ENCODE measurements at regions not wholly inside any gene's neighbourhood (a gene's known extent, or its start where the extent isn't known, plus 50 kb on each side); places are given as distances from the start of the nearest gene placed in this dataset.

DNA sequence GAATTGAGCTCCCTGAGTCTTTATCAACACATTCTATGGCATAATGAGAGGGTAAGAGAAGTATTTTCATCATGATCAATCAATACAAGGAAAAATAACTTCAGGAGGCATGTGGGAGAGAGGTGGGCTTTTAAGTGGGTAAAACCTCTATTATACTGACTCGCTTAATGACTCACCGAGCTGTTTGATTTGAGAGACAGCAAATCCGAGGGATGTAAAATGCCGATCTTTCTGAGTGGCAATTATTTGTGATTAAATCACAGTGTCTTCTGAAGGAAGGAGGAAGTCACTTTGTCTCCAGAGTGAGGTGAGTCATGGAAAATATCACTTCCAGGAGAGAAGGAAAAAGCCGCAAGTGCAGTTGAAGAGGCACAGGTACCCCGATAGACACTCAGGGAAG is 320.4 kb downstream of the DRD1 start:
- peaks cover 24% of the 10 kb centered on the region for H3K9me3 Mint-ChIP-seq
- DNase-seq (ENCODE audit: low spot score) (no peak), ATAC-seq (no peak)
- no peaks in the 10 kb centered on the region for H3K27me3 Mint-ChIP-seq (ENCODE audit: low read depth)
- CTCF ChIA-PET, result no interaction called here
- peaks cover 6% of the 10 kb centered on the region for H3K36me3 Mint-ChIP-seq
- H3K4me1 Mint-ChIP-seq, result peaks cover 9% of the 10 kb centered on the region
- TF ChIP-seq RORB (CRISPR knock-in tag; IDR thresholded peaks at IDR 0.05) (no peak), ZNF416 (CRISPR knock-in tag; IDR thresholded peaks at IDR 0.05) (no peak), SMAD3 (CRISPR knock-in tag; IDR thresholded peaks at IDR 0.05; ENCODE audit: borderline replicate concordance) (no peak), ZNF219 (CRISPR knock-in tag; IDR thresholded peaks at IDR 0.05; ENCODE audit: borderline replicate concordance) (no peak)
- TF ChIP-seq, protein P1, sequence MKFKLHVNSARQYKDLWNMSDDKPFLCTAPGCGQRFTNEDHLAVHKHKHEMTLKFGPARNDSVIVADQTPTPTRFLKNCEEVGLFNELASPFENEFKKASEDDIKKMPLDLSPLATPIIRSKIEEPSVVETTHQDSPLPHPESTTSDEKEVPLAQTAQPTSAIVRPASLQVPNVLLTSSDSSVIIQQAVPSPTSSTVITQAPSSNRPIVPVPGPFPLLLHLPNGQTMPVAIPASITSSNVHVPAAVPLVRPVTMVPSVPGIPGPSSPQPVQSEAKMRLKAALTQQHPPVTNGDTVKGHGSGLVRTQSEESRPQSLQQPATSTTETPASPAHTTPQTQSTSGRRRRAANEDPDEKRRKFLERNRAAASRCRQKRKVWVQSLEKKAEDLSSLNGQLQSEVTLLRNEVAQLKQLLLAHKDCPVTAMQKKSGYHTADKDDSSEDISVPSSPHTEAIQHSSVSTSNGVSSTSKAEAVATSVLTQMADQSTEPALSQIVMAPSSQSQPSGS (CRISPR knock-in tag; IDR thresholded peaks at IDR 0.05; ENCODE audit: borderline replicate concordance, low read depth), result no peak
- TF ChIP-seq, protein P2, sequence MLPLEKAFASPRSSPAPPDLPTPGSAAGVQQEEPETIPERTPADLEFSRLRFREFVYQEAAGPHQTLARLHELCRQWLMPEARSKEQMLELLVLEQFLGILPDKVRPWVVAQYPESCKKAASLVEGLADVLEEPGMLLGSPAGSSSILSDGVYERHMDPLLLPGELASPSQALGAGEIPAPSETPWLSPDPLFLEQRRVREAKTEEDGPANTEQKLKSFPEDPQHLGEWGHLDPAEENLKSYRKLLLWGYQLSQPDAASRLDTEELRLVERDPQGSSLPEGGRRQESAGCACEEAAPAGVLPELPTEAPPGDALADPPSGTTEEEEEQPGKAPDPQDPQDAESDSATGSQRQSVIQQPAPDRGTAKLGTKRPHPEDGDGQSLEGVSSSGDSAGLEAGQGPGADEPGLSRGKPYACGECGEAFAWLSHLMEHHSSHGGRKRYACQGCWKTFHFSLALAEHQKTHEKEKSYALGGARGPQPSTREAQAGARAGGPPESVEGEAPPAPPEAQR (CRISPR knock-in tag; IDR thresholded peaks at IDR 0.05), result no peak
- H3K27ac Mint-ChIP-seq, result no peak overlapping the region
- POLR2A ChIA-PET, result no interaction called here
- no peak overlapping the region for H3K4me3 Mint-ChIP-seq

DNA sequence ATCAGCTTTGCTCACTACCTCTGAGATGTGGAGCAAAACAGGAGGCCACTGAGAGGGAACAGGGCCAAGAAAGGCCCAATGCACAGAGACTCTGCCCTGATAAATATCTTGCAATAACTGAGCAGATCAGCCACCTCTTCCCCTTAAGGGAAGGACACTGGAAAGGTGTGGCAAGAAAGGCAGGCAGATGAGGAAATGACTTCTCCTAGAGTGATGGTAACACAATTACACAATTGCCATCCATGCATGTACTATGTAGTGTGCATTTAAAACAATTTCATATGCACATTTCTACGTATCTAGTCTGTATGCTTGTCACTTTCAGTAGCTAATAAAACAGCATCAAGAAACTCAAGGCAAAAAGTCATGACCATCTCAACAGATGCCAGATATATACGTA is 322.5 kb downstream of the DRD1 start:
- no peak overlapping the region for H3K4me3 Mint-ChIP-seq
- peaks cover 13% of the 10 kb centered on the region for H3K27me3 Mint-ChIP-seq (ENCODE audit: low read depth)
- H3K27ac Mint-ChIP-seq, result no peak overlapping the region
- H3K9me3 Mint-ChIP-seq, result peaks cover 27% of the 10 kb centered on the region
- ChIA-PET POLR2A (no interaction called here), CTCF (no interaction called here)
- peaks cover 6% of the 10 kb centered on the region for H3K36me3 Mint-ChIP-seq
- DNase-seq (ENCODE audit: low spot score), result no peak
- no peak for ATAC-seq
- H3K4me1 Mint-ChIP-seq, result peaks cover 22% of the 10 kb centered on the region
- TF ChIP-seq CREM (CRISPR knock-in tag; IDR thresholded peaks at IDR 0.05), result no peak
- no peak for TF ChIP-seq ZNF138 (CRISPR knock-in tag; conservative IDR thresholded peaks at IDR 0.05)
- TF ChIP-seq, protein P3, sequence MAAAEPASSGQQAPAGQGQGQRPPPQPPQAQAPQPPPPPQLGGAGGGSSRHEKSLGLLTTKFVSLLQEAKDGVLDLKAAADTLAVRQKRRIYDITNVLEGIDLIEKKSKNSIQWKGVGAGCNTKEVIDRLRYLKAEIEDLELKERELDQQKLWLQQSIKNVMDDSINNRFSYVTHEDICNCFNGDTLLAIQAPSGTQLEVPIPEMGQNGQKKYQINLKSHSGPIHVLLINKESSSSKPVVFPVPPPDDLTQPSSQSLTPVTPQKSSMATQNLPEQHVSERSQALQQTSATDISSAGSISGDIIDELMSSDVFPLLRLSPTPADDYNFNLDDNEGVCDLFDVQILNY (CRISPR knock-in tag; IDR thresholded peaks at IDR 0.05), result no peak
- TF ChIP-seq NFATC4 (CRISPR knock-in tag; IDR thresholded peaks at IDR 0.05), result no peak
- no peak for TF ChIP-seq ZNF671 (CRISPR knock-in tag; IDR thresholded peaks at IDR 0.05)
- TF ChIP-seq, protein P4, sequence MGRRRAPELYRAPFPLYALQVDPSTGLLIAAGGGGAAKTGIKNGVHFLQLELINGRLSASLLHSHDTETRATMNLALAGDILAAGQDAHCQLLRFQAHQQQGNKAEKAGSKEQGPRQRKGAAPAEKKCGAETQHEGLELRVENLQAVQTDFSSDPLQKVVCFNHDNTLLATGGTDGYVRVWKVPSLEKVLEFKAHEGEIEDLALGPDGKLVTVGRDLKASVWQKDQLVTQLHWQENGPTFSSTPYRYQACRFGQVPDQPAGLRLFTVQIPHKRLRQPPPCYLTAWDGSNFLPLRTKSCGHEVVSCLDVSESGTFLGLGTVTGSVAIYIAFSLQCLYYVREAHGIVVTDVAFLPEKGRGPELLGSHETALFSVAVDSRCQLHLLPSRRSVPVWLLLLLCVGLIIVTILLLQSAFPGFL (CRISPR knock-in tag; IDR thresholded peaks at IDR 0.05; ENCODE audit: borderline replicate concordance), result no peak
- no peak for TF ChIP-seq FOXK1 (CRISPR knock-in tag; IDR thresholded peaks at IDR 0.05)
- TF ChIP-seq FOXJ3 (CRISPR knock-in tag; IDR thresholded peaks at IDR 0.05; ENCODE audit: borderline replicate concordance), result no peak
- TF ChIP-seq, protein P5, sequence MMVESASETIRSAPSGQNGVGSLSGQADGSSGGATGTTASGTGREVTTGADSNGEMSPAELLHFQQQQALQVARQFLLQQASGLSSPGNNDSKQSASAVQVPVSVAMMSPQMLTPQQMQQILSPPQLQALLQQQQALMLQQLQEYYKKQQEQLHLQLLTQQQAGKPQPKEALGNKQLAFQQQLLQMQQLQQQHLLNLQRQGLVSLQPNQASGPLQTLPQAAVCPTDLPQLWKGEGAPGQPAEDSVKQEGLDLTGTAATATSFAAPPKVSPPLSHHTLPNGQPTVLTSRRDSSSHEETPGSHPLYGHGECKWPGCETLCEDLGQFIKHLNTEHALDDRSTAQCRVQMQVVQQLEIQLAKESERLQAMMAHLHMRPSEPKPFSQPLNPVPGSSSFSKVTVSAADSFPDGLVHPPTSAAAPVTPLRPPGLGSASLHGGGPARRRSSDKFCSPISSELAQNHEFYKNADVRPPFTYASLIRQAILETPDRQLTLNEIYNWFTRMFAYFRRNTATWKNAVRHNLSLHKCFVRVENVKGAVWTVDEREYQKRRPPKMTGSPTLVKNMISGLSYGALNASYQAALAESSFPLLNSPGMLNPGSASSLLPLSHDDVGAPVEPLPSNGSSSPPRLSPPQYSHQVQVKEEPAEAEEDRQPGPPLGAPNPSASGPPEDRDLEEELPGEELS (CRISPR knock-in tag; IDR thresholded peaks at IDR 0.05), result no peak
- TF ChIP-seq, protein P6, sequence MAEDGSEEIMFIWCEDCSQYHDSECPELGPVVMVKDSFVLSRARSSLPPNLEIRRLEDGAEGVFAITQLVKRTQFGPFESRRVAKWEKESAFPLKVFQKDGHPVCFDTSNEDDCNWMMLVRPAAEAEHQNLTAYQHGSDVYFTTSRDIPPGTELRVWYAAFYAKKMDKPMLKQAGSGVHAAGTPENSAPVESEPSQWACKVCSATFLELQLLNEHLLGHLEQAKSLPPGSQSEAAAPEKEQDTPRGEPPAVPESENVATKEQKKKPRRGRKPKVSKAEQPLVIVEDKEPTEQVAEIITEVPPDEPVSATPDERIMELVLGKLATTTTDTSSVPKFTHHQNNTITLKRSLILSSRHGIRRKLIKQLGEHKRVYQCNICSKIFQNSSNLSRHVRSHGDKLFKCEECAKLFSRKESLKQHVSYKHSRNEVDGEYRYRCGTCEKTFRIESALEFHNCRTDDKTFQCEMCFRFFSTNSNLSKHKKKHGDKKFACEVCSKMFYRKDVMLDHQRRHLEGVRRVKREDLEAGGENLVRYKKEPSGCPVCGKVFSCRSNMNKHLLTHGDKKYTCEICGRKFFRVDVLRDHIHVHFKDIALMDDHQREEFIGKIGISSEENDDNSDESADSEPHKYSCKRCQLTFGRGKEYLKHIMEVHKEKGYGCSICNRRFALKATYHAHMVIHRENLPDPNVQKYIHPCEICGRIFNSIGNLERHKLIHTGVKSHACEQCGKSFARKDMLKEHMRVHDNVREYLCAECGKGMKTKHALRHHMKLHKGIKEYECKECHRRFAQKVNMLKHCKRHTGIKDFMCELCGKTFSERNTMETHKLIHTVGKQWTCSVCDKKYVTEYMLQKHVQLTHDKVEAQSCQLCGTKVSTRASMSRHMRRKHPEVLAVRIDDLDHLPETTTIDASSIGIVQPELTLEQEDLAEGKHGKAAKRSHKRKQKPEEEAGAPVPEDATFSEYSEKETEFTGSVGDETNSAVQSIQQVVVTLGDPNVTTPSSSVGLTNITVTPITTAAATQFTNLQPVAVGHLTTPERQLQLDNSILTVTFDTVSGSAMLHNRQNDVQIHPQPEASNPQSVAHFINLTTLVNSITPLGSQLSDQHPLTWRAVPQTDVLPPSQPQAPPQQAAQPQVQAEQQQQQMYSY (CRISPR knock-in tag; IDR thresholded peaks at IDR 0.05), result no peak
- TF ChIP-seq, protein P7, sequence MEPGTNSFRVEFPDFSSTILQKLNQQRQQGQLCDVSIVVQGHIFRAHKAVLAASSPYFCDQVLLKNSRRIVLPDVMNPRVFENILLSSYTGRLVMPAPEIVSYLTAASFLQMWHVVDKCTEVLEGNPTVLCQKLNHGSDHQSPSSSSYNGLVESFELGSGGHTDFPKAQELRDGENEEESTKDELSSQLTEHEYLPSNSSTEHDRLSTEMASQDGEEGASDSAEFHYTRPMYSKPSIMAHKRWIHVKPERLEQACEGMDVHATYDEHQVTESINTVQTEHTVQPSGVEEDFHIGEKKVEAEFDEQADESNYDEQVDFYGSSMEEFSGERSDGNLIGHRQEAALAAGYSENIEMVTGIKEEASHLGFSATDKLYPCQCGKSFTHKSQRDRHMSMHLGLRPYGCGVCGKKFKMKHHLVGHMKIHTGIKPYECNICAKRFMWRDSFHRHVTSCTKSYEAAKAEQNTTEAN (CRISPR knock-in tag; IDR thresholded peaks at IDR 0.05), result no peak
- no peak for TF ChIP-seq NFYB (CRISPR knock-in tag; conservative IDR thresholded peaks at IDR 0.05; ENCODE audit: low read depth)
- TF ChIP-seq RORB (CRISPR knock-in tag; IDR thresholded peaks at IDR 0.05), result no peak
- no peak for TF ChIP-seq SMAD4 (CRISPR knock-in tag; IDR thresholded peaks at IDR 0.05)
- TF ChIP-seq, protein P8, sequence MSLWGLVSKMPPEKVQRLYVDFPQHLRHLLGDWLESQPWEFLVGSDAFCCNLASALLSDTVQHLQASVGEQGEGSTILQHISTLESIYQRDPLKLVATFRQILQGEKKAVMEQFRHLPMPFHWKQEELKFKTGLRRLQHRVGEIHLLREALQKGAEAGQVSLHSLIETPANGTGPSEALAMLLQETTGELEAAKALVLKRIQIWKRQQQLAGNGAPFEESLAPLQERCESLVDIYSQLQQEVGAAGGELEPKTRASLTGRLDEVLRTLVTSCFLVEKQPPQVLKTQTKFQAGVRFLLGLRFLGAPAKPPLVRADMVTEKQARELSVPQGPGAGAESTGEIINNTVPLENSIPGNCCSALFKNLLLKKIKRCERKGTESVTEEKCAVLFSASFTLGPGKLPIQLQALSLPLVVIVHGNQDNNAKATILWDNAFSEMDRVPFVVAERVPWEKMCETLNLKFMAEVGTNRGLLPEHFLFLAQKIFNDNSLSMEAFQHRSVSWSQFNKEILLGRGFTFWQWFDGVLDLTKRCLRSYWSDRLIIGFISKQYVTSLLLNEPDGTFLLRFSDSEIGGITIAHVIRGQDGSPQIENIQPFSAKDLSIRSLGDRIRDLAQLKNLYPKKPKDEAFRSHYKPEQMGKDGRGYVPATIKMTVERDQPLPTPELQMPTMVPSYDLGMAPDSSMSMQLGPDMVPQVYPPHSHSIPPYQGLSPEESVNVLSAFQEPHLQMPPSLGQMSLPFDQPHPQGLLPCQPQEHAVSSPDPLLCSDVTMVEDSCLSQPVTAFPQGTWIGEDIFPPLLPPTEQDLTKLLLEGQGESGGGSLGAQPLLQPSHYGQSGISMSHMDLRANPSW (CRISPR knock-in tag; conservative IDR thresholded peaks at IDR 0.05; ENCODE audit: low read depth), result no peak
- TF ChIP-seq EMX1 (CRISPR knock-in tag; IDR thresholded peaks at IDR 0.05), result no peak

Data from WTC11 (cell line).